ENCODE measurements at regions not wholly inside any gene's neighbourhood (a gene's known extent, or its start where the extent isn't known, plus 50 kb on each side); places are given as distances from the start of the nearest gene placed in this dataset.
"Not testable (repeated sequence)": the region's sequence is repeated elsewhere in the genome, so short reads cannot be mapped to it uniquely, and the experiment has no call there.

- DNase-seq = no peak
Observed at GRCh38 chr9:1538301-1538700, 476.8 kb upstream of the SMARCA2 start.

GRCh38 chr9:1539216-1539615 lies 475.9 kb upstream of the SMARCA2 start:
- DNase-seq = no peak

GRCh38 chr9:1550636-1551035 lies 464.5 kb upstream of the SMARCA2 start:
- no peak for DNase-seq

GRCh38 chr9:1554081-1555035 lies 460.8 kb upstream of the SMARCA2 start:
- DNase-seq = peak in 2 of 3 donors; percentile 13 to 48

- DNase-seq = not testable (repeated sequence)
Observed at GRCh38 chr9:1558666-1559065, 456.5 kb upstream of the SMARCA2 start.

- DNase-seq = no peak
Observed at GRCh38 chr9:1575939-1576338, 439.2 kb upstream of the SMARCA2 start.

GRCh38 chr9:1580215-1580614 lies 434.9 kb upstream of the SMARCA2 start:
- no peak for DNase-seq

GRCh38 chr9:1581926-1582325 lies 433.2 kb upstream of the SMARCA2 start:
- DNase-seq = no peak

- DNase-seq = no peak
Observed at GRCh38 chr9:1591310-1591709, 423.8 kb upstream of the SMARCA2 start.

- DNase-seq = no peak
Observed at GRCh38 chr9:1598270-1598669, 416.9 kb upstream of the SMARCA2 start.

GRCh38 chr9:1599961-1600360 lies 415.2 kb upstream of the SMARCA2 start:
- DNase-seq = no peak

GRCh38 chr9:1604942-1605560 lies 410.1 kb upstream of the SMARCA2 start:
- peak; percentile 35 to 67 (median 38) for DNase-seq

GRCh38 chr9:1606253-1606652 lies 408.9 kb upstream of the SMARCA2 start:
- no peak for DNase-seq

- DNase-seq = no peak
Observed at GRCh38 chr9:1612886-1613285, 402.3 kb upstream of the SMARCA2 start.

GRCh38 chr9:1617419-1617818 lies 397.7 kb upstream of the SMARCA2 start:
- DNase-seq = no peak

- peak; percentile 41 to 73 (median 58) for DNase-seq
Observed at GRCh38 chr9:1619915-1620710, 395.0 kb upstream of the SMARCA2 start.

GRCh38 chr9:1637401-1637800 lies 377.7 kb upstream of the SMARCA2 start:
- no peak for DNase-seq

- no peak for DNase-seq
Observed at GRCh38 chr9:1639166-1639565, 376.0 kb upstream of the SMARCA2 start.

GRCh38 chr9:1647776-1648175 lies 367.4 kb upstream of the SMARCA2 start:
- peak; percentile 35 to 53 (median 44) for DNase-seq

GRCh38 chr9:1653282-1653681 lies 361.9 kb upstream of the SMARCA2 start:
- DNase-seq = no peak

GRCh38 chr9:1658661-1659362 lies 356.3 kb upstream of the SMARCA2 start:
- DNase-seq = peak; percentile 10 to 66 (median 47)

GRCh38 chr9:1659363-1659690 lies 355.8 kb upstream of the SMARCA2 start:
- DNase-seq = peak; percentile 12 to 81 (median 60)
